Gastrocnemius medialis (tissue), 4 donors: ENCODE measurements at regions not wholly inside any gene's neighbourhood (a gene's known extent, or its start where the extent isn't known, plus 50 kb on each side); places are given as distances from the start of the nearest gene placed in this dataset.

Experiments used
- ATAC-seq, 2 donors: fragments of 150-250 bp; one replicate each; pipeline ENCODE4 v1.9.1; 2016
- DNase-seq, 2 donors: peaks; one replicate each; pipeline ENCODE4 v3.0.0-alpha.2; 2019
- H3K27ac ChIP-seq, 4 donors: fragments of 200-600 bp; sonication (generic); 1 replicate in 1 of 4; 2 replicates in 3 of 4; pipeline ENCODE4 v1.5.1; 2016 to 2018; ENCODE audit warnings: mild to moderate bottlenecking in 2 of 4, moderate library complexity in 1 of 4
- H3K27me3 ChIP-seq, 3 donors: fragments of 200-600 bp; sonication (generic) in 2 of 3; 1 replicate in 1 of 3; 2 replicates in 2 of 3; pipeline versions ENCODE4 v1.5.1 to v1.6.0; 2016 to 2019; ENCODE audit warnings: mild to moderate bottlenecking in 1 of 3, moderate library complexity in 1 of 3
- H3K36me3 ChIP-seq, 2 donors: fragments of 200-600 bp; sonication (generic) in 1 of 2; one replicate each; pipeline ENCODE4 v1.5.1; 2017 to 2018
- H3K4me1 ChIP-seq, 2 donors: fragments of 200-600 bp; sonication (generic) in 1 of 2; one replicate each; pipeline ENCODE4 v1.5.1; 2016 to 2017; ENCODE audit warnings: mild to moderate bottlenecking in 2 of 2
- H3K4me3 ChIP-seq, 4 donors: fragments of 200-600 bp; sonication (generic) in 3 of 4; 1 replicate in 1 of 4; 2 replicates in 3 of 4; pipeline ENCODE4 v1.5.1; 2016 to 2019; ENCODE audit warnings: mild to moderate bottlenecking in 2 of 4
- H3K9me3 ChIP-seq, 3 donors: fragments of 200-600 bp; sonication (generic) in 2 of 3; 1 replicate in 1 of 3; 2 replicates in 2 of 3; pipeline ENCODE4 v1.5.1; 2016 to 2019
- POLR2A ChIP-seq, 2 donors: fragments of 450-650 bp; IDR thresholded peaks; one replicate each; pipeline ENCODE4 v1.6.1; 2017; ENCODE audit warnings: antibody characterized with exemption in 2 of 2, mild to moderate bottlenecking in 2 of 2, moderate library complexity in 2 of 2
- in situ Hi-C, 4 donors: fragments of 200-750 bp; cut with MboI; loops; one replicate each; pipeline versions ENCODE4 v1.15.0 to v1.8.0; 2017; ENCODE audit warnings: low sequenced_read_pairs in 4 of 4
- intact Hi-C: fragments of 100-400 bp; cut with DNase I; formaldehyde crosslinking; loops from one replicate; pipeline ENCODE4 v1.15.1; 2023; ENCODE audit warnings: low total_unique reads
- TF ChIP-seq, protein P1 (sequence below), 5 experiments: fragments of 450-650 bp in 3 of 5; fragments of 200-600 bp in 2 of 5; sonication (generic) in 2 of 5; IDR thresholded peaks in 4 of 5; conservative IDR thresholded peaks in 1 of 5; 1 replicate in 4 of 5; 2 replicates in 1 of 5; pipeline ENCODE4 v1.5.1; 2016 to 2019; ENCODE audit warnings: antibody characterized with exemption in 5 of 5, mild to moderate bottlenecking in 3 of 5, moderate library complexity in 3 of 5

DNA sequence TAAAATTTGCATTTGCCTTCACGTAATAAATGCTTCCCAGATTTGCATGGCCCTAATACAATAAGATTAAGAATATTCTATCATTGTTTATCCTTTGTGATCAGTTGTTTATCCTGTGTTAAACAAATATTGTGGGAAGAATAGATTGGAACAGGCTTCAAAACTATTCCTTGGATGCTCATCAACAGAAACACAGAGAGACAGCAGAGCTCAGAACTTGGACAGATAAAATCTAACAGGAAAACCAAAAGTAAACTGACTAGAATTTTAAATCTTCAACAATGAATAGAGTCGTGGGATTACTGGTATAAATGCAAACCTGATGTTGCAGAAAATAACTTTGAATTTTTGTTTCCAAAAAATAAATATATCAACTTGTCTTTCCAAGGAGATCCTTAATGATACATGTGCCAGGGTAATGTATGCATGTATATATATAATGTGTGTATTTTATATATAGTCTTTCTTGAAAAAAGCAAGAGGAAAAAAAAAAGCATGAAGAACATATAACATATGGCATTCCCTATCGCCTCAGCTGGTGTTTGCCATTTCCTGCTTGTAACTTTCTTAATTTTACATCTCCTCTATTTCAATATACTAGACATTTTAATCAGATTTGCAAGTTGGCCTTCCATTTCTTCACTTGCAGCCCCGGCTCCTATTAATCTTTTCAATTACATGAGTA, 59.9 kb upstream of the TANK start:
- Histone ChIP-seq H3K4me3 (no peak overlapping the region), H3K27me3 (no peaks in the 10 kb centered on the region), H3K4me1 (no peaks in the 10 kb centered on the region), H3K27ac (no peak overlapping the region), H3K36me3 (no peaks in the 10 kb centered on the region), H3K9me3 (no peaks in the 10 kb centered on the region)
- intact Hi-C loops, result no loop called here
- in situ Hi-C loops, result no loop called here
- DNase-seq, result no peak
- no peak for TF ChIP-seq POLR2A (IDR thresholded peaks at IDR 0.05)
- TF ChIP-seq, protein P1, sequence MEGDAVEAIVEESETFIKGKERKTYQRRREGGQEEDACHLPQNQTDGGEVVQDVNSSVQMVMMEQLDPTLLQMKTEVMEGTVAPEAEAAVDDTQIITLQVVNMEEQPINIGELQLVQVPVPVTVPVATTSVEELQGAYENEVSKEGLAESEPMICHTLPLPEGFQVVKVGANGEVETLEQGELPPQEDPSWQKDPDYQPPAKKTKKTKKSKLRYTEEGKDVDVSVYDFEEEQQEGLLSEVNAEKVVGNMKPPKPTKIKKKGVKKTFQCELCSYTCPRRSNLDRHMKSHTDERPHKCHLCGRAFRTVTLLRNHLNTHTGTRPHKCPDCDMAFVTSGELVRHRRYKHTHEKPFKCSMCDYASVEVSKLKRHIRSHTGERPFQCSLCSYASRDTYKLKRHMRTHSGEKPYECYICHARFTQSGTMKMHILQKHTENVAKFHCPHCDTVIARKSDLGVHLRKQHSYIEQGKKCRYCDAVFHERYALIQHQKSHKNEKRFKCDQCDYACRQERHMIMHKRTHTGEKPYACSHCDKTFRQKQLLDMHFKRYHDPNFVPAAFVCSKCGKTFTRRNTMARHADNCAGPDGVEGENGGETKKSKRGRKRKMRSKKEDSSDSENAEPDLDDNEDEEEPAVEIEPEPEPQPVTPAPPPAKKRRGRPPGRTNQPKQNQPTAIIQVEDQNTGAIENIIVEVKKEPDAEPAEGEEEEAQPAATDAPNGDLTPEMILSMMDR (IDR thresholded peaks at IDR 0.05 in 4 of 5, conservative IDR thresholded peaks at IDR 0.05 in 1 of 5), result no peak
- no peak for ATAC-seq

DNA sequence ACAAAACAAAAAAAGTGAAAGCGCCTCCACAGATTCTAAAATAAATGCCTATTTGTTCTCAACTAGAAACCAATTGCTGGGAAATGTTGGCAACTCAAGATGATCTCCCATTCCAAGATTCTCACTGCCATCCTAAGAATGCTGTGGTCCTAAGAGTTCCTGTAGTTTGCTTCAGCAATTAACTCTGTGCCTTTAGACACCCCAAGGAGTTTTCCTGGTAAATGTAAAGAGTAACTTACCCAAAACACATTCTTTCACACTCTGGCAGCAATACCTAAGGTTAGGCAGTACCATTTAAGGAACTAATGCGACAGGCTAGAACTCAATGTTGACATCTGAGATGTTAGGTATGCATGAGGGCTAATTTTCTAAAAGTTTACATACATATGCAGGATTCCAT, 58.8 kb upstream of the TANK start:
- DNase-seq (no peak), ATAC-seq (no peak)
- no peaks in the 10 kb centered on the region for H3K27me3 ChIP-seq
- no peak overlapping the region for H3K4me3 ChIP-seq
- no peaks in the 10 kb centered on the region for H3K9me3 ChIP-seq
- in situ Hi-C loops, result no loop called here
- no peak overlapping the region for H3K27ac ChIP-seq
- TF ChIP-seq, protein P1 (IDR thresholded peaks at IDR 0.05 in 4 of 5, conservative IDR thresholded peaks at IDR 0.05 in 1 of 5), result no peak
- TF ChIP-seq POLR2A (IDR thresholded peaks at IDR 0.05), result no peak
- H3K4me1 ChIP-seq, result no peaks in the 10 kb centered on the region
- intact Hi-C loops, result no loop called here
- no peaks in the 10 kb centered on the region for H3K36me3 ChIP-seq

DNA sequence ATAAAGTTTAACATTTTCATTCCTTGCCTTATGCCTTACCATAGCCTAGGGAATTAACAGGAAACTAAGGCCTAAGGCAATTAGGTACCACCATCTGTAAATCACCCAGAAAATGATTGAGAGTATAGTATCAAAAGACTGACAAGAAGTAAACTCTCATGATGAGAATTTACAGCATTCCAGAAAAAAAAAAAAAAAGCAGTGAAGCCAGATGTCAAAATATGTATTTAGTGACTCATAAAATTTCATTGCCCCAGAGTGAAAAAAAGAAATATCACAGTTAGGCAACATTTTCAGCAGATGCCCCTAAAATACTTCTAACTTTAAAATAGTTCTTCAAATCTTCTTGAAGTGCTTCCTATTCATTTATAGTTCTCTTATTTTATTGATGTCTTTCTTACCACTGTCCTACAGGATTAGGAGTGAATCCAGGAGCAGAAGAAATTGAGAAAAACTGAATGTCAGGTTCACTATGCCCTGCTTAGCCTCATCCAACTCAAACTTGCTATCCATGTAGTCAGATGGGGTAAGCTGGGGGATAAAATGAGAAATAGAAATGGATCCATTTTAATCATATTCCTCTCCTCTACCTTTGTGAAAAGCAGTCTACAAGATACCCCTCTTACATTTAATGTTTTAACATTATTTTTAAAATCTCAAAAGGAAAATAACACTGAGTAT, 57.3 kb upstream of the TANK start:
- peak overlapping the region in 1 of 4 donors; percentile 9 for H3K27ac ChIP-seq
- ATAC-seq, result no peak
- intact Hi-C loops, result no loop called here

DNA sequence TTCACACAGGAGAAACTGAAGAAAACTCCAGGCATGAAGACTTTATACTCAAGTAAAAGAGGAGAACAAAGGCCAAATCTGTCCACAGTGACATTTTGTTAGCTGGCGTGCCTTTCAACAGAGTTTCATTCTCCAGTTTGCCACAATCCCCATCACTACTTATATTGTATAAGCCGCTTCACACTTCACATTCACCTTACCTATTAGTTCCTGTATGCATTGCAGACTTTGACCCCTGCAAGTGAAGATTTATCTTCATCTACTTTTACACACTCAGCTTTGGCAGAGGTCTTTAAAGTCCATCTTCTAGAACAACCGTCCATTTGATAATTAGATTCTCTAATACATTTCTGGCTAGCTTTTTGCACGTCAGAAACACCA, 56.8 kb upstream of the TANK start:
- in situ Hi-C loops, result no loop called here
- H3K4me3 ChIP-seq, result no peak overlapping the region
- no peak for TF ChIP-seq POLR2A (IDR thresholded peaks at IDR 0.05)
- TF ChIP-seq, protein P1 (IDR thresholded peaks at IDR 0.05 in 4 of 5, conservative IDR thresholded peaks at IDR 0.05 in 1 of 5), result no peak
- ATAC-seq, result no peak
- no peak for DNase-seq
- no peaks in the 10 kb centered on the region for H3K4me1 ChIP-seq
- no peaks in the 10 kb centered on the region for H3K27me3 ChIP-seq
- peak overlapping the region in 1 of 4 donors; percentile 9 for H3K27ac ChIP-seq
- H3K9me3 ChIP-seq, result no peaks in the 10 kb centered on the region
- intact Hi-C loops, result no loop called here
- H3K36me3 ChIP-seq, result no peaks in the 10 kb centered on the region

More for the DNA sequence above, 57.3 kb upstream of the TANK start:
- Histone ChIP-seq H3K36me3 (no peaks in the 10 kb centered on the region), H3K4me1 (no peaks in the 10 kb centered on the region), H3K27me3 (no peaks in the 10 kb centered on the region), H3K9me3 (no peaks in the 10 kb centered on the region), H3K4me3 (no peak overlapping the region)
- no peak for TF ChIP-seq POLR2A (IDR thresholded peaks at IDR 0.05)
- TF ChIP-seq, protein P1 (IDR thresholded peaks at IDR 0.05 in 4 of 5, conservative IDR thresholded peaks at IDR 0.05 in 1 of 5), result no peak
- in situ Hi-C loops, result no loop called here
- no peak for DNase-seq
